Esophagus (tissue), 2 donors: ENCODE measurements at regions not wholly inside any gene's neighbourhood (a gene's known extent, or its start where the extent isn't known, plus 50 kb on each side); places are given as distances from the start of the nearest gene placed in this dataset.

ENCODE experiments used
- H3K27ac ChIP-seq, 2 donors: one replicate each; pipeline ENCODE4 v1.5.1; 2013; ENCODE audit warnings: low read depth in 2 of 2, mild to moderate bottlenecking in 2 of 2, inconsistent platforms in 1 of 2, low read length in 1 of 2, moderate library complexity in 1 of 2
- H3K27me3 ChIP-seq, 2 donors: one replicate each; pipeline ENCODE4 v1.6.1; 2013; ENCODE audit warnings: low read length in 2 of 2, control low read depth in 1 of 2, mild to moderate bottlenecking in 1 of 2; ENCODE audit not compliant: insufficient read depth in 2 of 2, control insufficient read depth in 1 of 2
- H3K36me3 ChIP-seq, 2 donors: one replicate each; pipeline ENCODE4 v1.6.1; 2013; ENCODE audit warnings: low read length in 1 of 2; ENCODE audit not compliant: control insufficient read depth in 2 of 2, insufficient read depth in 2 of 2
- H3K4me1 ChIP-seq, 2 donors: one replicate each; pipeline ENCODE4 v1.6.1; 2013; ENCODE audit warnings: low read length in 1 of 2; ENCODE audit not compliant: control insufficient read depth in 2 of 2, insufficient read depth in 2 of 2
- H3K4me3 ChIP-seq, 2 donors: one replicate each; pipeline ENCODE4 v1.5.1; 2013; ENCODE audit warnings: low read length in 2 of 2, mild to moderate bottlenecking in 2 of 2, low read depth in 1 of 2, moderate library complexity in 1 of 2
- H3K9me3 ChIP-seq, 2 donors: one replicate each; pipeline ENCODE4 v1.6.1; 2013; ENCODE audit warnings: mild to moderate bottlenecking in 2 of 2, low read depth in 1 of 2, low read length in 1 of 2, moderate library complexity in 1 of 2; ENCODE audit not compliant: control insufficient read depth in 2 of 2, insufficient read depth in 1 of 2
- WGBS, 2 donors: extraction: QIAGEN DNeasy Blood & Tissue Kit; methylation state at CpG; one replicate each; pipeline ENCODE4 v1.1.7; 2013; 5-methylcytosine and 5-hydroxymethylcytosine counted together
- donor health status: healthy with polysubstance abuse.
- donor health status: Bipolar disorder and iron deficiency.

DNA sequence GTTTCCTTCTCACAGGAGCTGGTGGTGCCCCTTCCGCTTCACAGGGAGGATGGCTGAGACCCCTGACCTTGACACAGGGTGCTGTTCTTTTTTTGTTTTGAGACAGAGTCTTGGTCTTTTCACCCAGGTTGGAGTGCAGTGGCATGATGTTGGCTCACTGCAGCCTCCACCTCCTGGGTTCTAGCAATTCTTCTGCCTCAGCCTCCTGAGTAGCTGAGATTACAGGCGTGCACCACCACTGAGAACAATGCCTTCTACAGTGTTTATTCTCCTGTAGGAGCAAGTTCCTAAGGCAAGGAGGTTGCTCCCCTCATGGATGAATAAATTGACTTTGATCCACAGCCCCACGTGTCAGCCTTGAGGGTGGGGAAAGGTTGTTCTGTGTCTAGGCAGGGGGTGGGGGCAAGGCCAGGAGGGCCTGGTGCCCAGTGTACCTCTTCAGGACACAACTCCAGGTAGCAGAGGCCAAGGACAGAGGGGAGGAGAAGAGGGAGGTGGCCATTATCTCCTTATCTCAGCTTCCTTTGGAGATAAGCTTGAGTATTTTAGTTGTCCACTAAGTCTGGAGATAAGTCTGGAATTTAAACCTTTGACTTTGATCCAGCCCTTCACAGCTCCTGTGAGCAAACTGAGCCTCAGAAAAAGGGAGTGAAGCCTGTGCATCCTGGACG is 159.4 kb downstream of the SEC14L1 start:
- no peak overlapping the region for H3K27ac ChIP-seq
- no peaks in the 10 kb centered on the region for H3K27me3 ChIP-seq
- 76 to 79% methylated on average over 4 of the region's 4 CpGs for WGBS, 2 donors
- peaks cover 2 to 5% of the 10 kb centered on the region in 2 donors for H3K4me1 ChIP-seq
- H3K9me3 ChIP-seq, result no peaks in the 10 kb centered on the region
- H3K4me3 ChIP-seq, result no peak overlapping the region
- H3K36me3 ChIP-seq, result peaks cover 0 to 3% of the 10 kb centered on the region in 2 donors

DNA sequence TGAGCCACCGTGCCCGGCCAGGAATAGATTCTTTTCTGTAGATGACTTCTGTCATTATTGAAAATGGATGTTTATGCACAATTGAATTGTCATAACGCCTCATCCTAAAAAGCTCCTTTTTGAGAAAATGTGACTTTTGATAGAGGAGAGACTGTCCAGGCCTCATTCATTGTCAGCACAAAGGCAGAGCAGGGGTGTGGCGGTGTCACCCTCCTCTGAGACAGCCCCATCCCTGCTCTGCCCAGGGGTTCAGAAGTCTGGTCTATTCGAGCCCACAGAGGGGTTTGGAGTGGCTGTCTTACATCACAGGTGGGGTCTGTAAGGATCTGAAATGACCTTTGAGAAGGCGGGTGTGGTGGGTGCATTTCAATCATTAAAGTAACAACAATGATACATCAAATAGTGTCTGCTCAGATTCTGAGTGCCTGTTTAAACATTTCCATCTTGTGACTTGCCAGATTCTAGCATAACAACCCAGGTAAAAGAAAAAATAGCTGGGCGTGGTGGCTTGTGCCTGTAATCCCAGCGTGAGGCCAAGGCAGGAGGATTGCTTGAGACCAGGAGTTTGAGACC is 161.0 kb downstream of the SEC14L1 start:
- no peaks in the 10 kb centered on the region for H3K9me3 ChIP-seq
- H3K4me3 ChIP-seq, result no peak overlapping the region
- peaks cover 0 to 3% of the 10 kb centered on the region in 2 donors for H3K36me3 ChIP-seq
- peaks cover 5 to 15% of the 10 kb centered on the region in 2 donors for H3K4me1 ChIP-seq
- WGBS, 2 donors, result 67 to 68% methylated on average over 8 of the region's 8 CpGs
- no peaks in the 10 kb centered on the region for H3K27me3 ChIP-seq
- H3K27ac ChIP-seq, result no peak overlapping the region

DNA sequence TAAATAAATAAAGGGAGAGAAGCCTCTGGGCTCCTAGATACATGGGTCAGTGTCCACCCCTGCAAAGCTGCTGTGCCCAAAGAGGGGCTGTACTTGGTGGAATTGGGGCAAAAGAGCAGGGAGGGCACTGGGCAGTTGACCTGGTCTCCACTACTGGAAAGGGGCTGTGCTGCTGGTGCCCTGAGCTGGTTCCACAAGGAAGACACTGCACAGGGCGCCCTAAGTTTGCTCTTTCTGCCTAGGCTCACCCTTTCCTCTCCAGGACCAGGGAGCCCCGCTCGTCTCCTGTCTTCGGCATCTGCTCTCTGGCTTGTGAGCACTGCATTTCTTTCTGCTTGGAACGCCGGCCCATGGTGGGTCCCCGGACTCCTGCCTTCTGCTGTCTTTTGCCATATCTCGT is 161.9 kb downstream of the SEC14L1 start:
- WGBS, 2 donors, result 95 to 98% methylated on average over 8 of the region's 8 CpGs
- H3K27ac ChIP-seq, result no peak overlapping the region
- H3K27me3 ChIP-seq, result no peaks in the 10 kb centered on the region
- peaks cover 5 to 21% of the 10 kb centered on the region in 2 donors for H3K4me1 ChIP-seq
- no peak overlapping the region for H3K4me3 ChIP-seq
- H3K9me3 ChIP-seq, result no peaks in the 10 kb centered on the region
- peaks cover 0 to 2% of the 10 kb centered on the region in 2 donors for H3K36me3 ChIP-seq

DNA sequence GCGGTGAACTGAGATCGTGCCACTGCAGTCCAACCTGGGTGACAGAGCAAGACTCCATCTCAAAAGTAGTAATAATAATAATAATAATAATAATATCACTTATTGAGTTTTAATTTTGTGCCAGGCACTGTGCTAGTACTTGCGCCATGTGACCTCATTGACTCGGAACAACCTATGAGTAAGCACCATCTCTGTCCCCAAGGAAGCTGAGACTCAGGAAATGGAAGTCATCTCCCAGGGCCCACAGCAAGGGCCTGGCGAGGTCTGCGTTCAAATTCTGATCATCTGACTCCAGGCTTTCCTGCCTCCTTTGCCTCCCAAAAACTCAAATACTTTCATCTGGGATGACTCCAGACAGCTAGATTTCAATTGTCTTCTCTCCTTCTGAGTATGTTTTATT is 162.9 kb downstream of the SEC14L1 start:
- Histone ChIP-seq H3K27me3 (no peaks in the 10 kb centered on the region), H3K9me3 (no peaks in the 10 kb centered on the region), H3K36me3 (peaks cover 0 to 2% of the 10 kb centered on the region in 2 donors), H3K4me3 (no peak overlapping the region), H3K27ac (no peak overlapping the region), H3K4me1 (peaks cover 5 to 25% of the 10 kb centered on the region in 2 donors)
- 90 to 92% methylated on average over 6 of the region's 6 CpGs for WGBS, 2 donors

DNA sequence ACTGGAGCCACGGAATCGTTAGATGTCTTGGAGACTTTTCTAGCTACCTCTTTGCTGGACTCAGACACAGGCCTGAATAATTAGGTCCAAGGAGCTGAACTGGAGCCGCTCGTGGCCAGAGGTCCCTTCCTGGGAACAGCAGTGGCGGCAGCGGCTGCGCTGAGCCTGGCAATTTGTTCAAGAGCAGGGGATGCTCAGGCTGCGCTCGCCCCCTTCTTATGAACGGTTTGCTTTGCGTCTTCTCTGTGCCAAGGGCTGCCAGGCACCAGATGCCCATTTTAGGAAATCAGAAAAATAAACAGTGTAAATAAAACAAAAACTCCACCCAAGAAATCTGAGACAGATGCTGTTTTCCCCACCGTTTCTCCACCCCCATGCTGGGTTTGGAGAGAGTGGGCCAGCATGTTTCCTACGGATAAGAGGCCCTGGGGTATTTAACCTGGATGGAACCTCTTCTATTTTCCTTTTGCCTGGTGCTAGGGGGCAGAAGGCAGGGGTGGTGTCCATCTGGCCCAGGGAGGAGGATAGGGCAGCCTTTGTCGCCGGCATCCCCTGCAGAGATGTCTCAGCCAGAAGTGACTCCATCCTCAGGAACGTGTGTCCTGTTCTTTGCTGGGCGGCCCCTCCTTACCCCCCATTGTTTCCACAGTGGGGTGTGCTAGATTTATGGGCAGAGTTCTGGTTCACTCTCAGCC is 163.4 kb downstream of the SEC14L1 start:
- WGBS, 2 donors, result 72 to 80% methylated on average over 17 of the region's 17 CpGs
- no peak overlapping the region for H3K4me3 ChIP-seq
- H3K27me3 ChIP-seq, result no peaks in the 10 kb centered on the region
- H3K36me3 ChIP-seq, result peaks cover 0 to 2% of the 10 kb centered on the region in 2 donors
- H3K9me3 ChIP-seq, result no peaks in the 10 kb centered on the region
- no peak overlapping the region for H3K27ac ChIP-seq
- H3K4me1 ChIP-seq, result peaks cover 5 to 29% of the 10 kb centered on the region in 2 donors

DNA sequence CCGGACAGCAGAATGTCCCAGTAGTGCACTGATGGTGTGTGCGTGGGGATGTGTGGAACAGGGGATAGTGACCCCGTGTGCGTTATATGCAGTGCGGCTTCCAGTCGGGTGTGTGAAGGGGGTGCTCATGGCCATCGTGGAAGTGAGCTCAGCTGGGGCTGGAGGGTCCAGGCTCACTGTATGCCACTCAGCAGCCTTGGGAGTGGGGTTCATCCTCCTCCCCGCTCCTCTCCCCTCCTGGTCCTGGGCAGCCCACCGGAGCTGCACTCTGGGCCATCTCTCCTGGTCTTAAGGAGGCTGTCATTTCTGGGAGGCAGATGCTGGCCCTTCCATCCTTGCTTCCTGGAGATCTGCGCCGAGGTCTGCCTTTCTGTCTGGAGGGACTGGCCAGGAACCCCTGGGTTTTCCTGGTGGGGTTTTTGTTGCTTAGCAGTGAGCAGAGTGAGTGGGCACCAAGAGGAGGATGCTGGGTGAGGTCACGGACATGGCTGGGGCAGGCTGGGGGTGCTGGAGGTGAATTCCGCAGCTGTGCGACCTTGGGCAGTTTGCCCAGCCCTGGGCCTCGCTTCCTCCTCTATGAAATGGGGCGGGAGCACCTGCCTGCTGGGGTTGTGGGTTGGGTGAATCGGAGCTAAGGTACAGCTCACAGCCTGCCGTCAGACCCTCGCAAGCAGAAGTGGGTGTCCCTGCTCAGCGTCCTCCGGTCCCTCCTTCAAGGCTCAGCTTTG is 164.1 kb downstream of the SEC14L1 start:
- H3K4me1 ChIP-seq, result peaks cover 5 to 31% of the 10 kb centered on the region in 2 donors
- H3K27me3 ChIP-seq, result no peaks in the 10 kb centered on the region
- H3K9me3 ChIP-seq, result no peaks in the 10 kb centered on the region
- H3K27ac ChIP-seq, result no peak overlapping the region
- peaks cover 0 to 2% of the 10 kb centered on the region in 2 donors for H3K36me3 ChIP-seq
- H3K4me3 ChIP-seq, result no peak overlapping the region
- 62 to 65% methylated on average over 21 of the region's 21 CpGs for WGBS, 2 donors

DNA sequence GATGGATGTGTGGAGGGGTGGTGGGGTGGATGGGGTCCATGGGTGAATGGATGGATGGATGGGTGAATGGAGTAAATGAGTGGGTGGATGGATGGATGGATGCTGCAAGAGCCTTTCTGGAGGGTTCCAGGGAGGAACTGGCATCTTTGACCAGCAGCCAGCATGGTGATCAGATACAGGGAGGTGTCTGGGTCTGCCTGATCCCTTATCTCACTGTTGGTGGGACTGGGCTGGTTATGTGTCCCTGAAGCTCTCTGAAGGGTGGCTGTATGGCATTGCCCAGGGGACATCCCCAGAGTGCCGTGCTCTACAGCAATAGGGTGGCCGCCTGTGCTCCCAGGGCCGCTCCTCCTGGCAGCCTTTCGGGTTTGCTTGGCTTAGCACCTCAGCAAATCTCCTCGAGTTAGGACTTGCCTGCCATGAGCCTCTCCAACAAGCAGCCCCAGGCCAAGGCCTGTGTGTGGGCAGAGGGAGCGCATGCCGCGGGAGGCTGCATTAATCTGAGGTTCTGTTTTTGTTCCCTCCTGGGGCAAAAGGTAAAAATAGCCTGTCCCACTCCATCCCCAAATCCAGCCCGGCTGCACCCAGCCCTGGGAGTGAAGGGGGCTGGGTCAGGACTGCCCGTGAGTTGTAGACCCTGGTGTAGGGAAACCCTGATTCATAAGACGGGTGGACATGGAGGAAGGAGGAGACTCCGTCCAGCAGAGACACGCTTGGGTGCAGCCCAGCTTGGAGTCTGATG is 165.4 kb downstream of the SEC14L1 start:
- H3K4me3 ChIP-seq, result no peak overlapping the region
- 58 to 63% methylated on average over 13 of the region's 13 CpGs for WGBS, 2 donors
- peaks cover 0 to 8% of the 10 kb centered on the region in 2 donors for H3K36me3 ChIP-seq
- H3K27ac ChIP-seq, result peak overlapping the region in 1 of 2 donors; percentile 18
- H3K9me3 ChIP-seq, result no peaks in the 10 kb centered on the region
- no peaks in the 10 kb centered on the region for H3K27me3 ChIP-seq
- H3K4me1 ChIP-seq, result peaks cover 5 to 32% of the 10 kb centered on the region in 2 donors

DNA sequence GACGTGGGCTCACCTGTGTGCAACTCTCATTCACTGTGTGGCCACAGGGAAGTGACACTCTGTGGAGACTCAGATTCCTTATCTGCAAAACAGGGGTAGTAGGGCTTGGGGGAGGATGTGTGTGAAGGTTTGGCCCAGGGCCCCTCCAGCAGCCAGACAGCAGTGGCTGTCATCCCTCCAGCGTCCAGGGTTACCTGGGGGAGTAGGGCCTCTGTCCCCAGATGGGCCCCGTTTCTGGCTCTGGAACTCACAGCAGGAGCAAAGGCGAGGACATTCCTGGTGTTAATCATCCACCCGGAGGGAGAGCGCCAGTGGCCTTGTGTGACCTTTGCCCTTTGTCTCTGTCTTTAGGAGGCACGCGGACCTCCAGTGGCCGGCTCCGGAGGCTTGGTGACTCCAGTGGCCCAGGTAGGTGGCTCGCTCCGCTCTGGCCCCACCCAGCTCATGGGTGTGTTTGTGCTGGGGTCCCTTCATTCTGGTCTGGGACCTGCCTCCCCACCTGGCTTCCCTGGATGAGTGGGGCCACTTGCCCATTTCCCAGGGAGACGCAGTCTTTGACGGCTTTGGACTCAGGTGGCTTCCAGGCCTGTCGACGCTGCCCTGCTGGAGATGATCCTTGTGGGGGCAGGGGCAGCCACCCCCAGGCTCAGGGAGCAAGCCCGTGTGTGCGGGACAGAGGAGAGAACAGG is 166.2 kb downstream of the SEC14L1 start:
- Histone ChIP-seq H3K4me1 (peaks cover 5 to 37% of the 10 kb centered on the region in 2 donors), H3K9me3 (no peaks in the 10 kb centered on the region), H3K36me3 (peaks cover 0 to 12% of the 10 kb centered on the region in 2 donors), H3K27ac (no peak overlapping the region), H3K4me3 (no peak overlapping the region), H3K27me3 (no peaks in the 10 kb centered on the region)
- 69% methylated on average over 18 of the region's 18 CpGs for WGBS, 2 donors
